HG03571 (cell line): ENCODE measurements at regions not wholly inside any gene's neighbourhood (a gene's known extent, or its start where the extent isn't known, plus 50 kb on each side); places are given as distances from the start of the nearest gene placed in this dataset.

Source experiments
- ATAC-seq: cut with Tn5 transposase; IDR thresholded peaks from one replicate; pipeline ENCODE4 v1.9.1; 2021; ENCODE audit not compliant: unreplicated experiment

DNA sequence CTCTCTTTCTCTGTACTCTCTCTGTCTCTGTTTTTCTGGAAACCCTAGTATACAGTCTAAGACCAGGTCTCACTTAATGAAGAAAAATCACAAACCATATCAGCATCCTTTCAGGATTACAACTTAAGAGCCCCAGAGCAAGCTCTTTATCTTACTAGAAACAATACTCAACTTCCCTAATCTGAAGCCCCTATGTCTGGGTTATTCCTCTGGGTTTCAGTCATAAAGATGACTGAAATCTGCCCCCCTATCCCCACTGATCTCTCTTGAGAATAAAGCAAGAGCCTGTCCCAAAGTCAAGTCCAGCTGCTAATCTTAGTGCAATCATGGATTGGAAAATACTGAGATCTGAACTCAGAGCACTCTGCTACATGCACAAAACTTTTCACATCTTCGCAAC is 53.9 kb upstream of the PICALM start:
- ATAC-seq = no peak

DNA sequence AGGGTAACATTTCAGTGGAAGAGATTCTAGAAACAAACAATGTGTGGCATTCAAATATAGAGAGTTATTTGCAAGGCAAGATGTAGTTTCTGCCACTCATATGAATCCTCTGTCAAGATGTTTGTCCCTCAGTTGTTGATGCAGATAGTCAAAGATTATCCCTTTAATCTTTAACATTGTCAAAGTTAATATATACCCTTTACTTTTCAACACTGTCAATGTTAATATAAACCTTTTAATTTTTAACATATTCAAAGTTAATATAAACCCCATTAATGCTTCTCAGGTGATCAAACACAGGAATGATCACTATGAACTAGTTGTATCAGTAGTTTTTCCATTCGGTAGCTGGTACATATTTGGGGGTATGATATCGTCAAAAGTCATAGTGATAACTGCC is 51.9 kb upstream of the PICALM start:
- no peak for ATAC-seq

DNA sequence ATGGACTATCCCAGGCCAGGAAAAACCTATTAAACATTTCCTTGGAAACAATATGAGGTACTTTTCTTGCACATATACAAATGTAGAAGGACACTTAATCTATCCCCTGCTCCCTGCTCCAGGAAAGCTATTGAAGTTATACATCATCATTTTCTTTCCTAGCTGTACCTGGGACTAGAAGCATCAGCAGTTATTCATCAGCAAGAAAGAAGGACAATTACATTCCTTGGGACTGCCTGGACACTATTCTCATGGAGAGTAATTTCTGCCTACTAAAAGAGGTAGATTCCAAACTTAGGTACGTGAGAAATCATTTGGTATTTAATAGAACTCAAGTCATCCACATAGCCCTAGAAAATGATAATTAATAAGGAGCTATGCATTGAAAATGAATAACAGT is 51.0 kb upstream of the PICALM start:
- ATAC-seq = no peak

DNA sequence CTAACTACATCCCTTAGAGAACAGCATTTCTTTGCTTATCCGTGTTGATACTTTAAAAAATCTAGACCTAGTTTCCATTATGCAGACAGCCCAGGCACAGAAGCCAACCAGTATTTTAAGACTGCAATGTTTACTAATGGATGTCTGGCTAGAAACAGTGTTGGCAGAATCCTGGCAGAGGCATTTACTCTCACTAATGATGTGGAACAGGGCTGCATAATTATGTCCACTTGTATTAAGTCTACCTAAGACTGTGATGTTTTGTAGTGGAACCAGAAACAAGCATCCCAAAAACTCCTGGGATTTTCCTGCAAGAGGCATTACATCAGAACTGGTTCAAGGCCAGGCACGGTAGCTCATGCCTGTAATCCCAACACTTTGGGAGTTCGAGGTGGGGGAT is 50.2 kb upstream of the PICALM start:
- no peak for ATAC-seq
